ENCODE measurements at regions not wholly inside any gene's neighbourhood (a gene's known extent, or its start where the extent isn't known, plus 50 kb on each side); places are given as distances from the start of the nearest gene placed in this dataset.

DNA sequence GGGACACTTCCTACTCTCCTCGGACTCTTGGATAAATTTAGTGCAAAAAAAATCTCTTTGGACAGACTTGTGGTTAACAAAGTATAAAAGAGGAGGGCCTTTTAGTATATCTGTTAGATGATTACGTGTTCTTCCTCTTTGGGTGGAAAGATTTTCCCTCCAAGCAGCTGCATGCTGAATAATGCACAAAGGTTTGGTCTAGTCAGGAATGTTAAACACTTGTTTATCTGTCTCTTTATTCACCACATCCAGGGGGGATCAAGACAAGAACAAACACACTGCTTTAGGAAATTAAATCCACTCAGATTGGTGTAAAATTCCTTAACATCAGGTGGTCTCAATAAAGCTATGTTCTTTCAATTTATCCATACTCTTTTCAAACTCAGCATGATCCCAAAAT lies 260.9 kb upstream of the CHD6 start:
- no peak for DNase-seq

DNA sequence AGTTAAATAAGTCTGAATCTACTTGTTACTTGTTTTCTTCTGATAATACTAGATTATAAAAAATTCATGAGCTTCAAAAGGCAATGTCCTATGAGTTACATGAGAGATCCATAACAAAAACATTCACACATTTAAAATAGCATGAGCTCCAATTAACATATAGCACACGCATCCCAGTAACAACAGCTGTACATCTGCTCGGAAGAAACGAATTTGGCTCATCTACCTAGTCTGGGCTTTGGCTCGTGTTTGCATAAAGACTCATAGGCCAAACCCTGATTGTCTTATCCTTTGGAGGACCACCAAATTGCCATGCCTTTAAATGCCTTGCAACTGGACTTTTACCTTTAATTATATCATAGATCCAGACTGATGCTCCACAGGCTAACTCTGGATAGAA lies 259.7 kb upstream of the CHD6 start:
- no peak for DNase-seq

DNA sequence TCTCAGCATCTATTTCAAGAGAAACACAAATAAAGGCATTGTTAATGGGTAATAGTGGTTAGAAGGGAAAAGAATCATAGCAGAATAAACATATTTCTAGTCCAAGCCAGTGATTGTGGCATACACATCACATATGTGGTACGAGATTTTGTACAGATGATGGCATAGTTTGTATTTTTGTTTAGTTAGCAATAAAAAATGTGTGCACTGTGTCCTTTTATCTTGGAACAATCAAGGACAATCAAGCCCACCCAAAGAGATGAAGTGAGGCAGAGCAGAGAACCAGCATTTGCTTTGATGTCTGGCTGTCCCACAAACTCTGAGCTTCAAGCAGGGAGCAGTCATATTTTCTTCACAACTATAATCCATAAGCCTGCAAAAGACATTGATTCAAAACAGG lies 256.5 kb upstream of the CHD6 start:
- DNase-seq, result no peak

DNA sequence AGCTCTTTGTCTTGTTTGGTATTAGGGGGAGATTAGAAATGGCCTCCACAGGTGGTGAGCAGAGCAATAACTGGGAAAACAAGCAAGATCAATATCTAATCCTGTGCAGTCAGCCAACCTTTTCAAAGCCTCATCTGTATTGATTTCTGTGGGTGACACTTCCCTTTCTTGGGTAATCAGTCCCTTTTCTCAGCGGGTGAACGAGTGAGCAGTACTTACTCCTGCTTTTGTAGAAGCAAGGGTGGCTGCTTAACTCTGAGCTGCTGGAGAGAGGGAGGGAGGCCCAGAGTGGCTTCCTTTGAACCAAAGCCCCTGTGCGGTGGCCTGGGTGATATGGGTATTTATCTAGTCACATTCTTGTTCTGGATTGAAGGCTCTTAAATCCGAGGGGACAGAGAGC lies 254.8 kb upstream of the CHD6 start:
- DNase-seq, result no peak

DNA sequence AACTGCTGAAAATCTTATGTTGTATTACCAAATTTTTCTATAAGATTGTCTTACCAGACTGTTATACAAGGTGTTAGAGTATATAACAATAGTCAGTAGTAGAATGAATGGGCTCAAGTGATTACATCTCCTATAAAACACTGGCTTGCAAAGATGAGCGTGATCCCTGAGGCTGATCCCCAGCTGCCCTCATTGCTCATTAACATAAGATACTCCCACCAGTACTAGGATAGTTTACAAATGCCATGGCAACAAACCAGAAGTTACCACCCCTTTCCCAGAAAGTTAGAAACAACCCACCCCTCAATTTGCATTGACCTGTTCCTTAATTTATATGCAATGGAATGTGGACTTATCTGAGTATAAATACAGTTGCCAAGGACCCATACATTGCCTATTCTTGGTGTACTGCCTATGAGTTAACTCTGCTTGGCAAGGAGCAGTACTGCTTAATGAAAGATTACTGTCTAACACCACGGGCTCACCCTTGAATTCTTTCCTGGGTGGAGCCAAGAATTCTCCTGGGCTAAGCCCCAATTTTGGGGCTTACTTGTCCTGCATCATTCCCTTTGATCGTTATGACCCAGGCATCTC lies 252.8 kb upstream of the CHD6 start:
- DNase-seq, result no peak

DNA sequence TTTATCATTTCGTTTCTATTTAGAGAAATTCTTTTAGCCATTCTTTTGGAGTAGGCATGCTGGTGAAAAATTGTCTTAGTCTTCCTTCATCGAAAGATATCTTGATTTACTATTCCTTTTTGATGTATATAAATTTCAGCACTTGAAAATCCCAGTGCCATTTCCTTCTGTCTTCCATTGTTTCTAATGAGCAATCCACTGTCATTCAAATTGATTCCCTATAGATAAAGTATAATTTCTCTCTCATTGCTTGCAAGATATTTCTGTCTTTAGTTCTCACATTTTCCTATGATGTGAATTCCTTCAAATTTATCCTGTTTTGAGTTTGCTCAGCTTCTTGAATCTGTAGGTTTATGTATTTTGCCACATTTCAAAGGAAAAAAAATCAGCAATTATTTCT lies 251.1 kb upstream of the CHD6 start:
- no peak for DNase-seq

DNA sequence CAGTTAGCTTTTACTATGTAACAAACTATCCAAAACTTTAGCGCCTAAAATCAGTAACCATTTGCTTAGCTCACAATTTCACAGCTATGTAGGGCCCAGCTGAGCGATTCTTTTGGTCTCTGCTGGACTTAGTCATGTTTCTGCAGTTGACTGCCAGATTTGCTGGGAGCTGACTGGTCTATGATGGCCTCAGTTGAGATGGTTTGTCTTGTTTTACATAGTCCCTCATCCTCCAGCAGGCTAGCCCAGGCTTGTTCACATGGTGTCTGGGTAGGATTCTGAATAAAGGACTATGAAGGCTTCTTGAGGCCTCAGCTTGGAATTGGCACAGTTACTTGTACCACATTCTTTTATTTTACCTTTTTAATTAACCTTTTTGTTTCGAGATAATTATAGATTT lies 247.8 kb upstream of the CHD6 start:
- DNase-seq, result no peak

DNA sequence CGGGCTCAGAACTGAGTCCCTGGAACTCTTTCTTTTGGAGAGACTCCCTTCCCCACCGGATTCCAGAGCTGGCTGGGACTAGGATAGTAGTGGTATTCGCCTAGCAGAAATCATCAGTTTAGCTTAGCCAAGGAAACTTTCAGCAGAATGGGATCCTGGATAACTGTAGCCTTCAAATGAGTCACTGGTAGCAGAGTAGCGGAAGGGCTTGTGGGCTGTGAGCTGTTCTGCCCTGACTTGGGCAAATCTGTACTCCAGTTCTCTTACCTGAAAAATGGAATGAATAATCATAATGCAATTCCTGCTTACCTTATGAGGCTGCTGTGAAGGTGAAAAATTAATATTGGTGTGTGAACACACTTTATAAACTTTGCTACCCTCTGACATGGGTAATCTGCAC lies 244.3 kb upstream of the CHD6 start:
- DNase-seq, result no peak

DNA sequence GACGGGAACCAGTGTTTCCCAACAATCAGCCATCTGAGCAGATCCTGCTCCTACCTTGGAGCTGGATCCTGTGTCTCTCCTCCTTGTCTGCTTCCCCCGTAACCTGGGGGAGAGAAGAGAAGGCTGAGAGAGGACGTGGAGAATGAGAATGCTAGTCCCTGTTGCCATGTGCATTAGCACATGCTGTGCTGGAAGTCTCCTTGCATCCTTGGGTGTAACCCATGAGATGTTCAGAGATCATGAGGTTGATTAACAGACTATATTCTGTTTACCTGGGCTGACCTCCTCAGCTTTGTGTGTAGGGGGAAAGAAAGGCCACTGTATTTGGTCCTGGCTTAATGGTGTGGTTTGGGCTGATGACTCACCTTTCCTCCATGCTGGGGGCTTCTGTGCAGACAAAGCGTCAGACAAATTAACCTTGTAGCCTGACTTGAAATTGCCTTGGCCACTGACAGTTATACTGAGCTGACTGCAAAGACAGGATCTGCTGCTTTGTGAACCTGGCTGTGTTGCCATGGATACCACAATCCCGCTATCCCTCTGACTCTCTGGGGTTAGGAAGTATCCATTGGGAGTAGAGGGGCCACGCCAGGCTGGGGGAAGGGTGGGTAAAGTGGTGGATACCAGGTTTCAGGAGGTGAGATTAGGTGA lies 243.7 kb upstream of the CHD6 start:
- DNase-seq, result no peak

DNA sequence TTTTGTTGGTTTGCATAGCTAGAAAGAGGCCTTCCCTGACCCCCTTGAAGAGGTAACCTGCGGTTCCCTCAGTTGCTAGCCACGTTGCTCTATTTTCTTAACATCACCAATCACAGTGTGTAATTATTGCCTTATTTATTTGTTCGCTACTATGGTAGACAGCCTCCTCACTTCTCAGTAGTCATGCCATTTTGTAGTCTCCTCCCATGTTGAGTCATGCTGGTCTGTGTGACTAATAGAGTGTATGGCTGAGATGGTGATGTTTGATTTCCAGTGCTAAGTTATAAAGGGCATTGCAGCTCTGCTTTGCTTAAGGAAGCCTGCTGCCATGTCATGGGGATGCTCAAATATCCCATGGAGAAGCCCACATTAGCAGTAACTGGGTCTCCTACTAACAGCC lies 236.6 kb upstream of the CHD6 start:
- no peak for DNase-seq

DNA sequence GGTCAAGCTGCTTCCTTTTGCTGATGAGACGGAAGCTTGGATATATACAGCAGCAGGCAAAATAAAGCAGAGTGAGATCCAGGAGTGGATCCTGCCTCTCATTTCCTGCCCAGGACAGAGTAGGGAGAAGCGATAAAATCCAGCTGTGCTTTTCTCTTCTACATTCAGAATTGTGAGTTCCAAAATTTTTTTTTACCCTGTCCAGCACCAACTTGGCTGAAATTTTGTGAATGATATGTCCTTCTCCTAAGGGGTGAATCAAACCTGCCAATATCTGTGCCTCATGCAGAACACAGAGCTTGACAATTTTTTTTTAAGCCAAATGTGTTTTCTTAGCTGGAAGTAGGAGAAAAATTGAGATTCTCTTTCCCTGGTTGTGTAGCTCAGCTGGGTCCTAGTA lies 235.6 kb upstream of the CHD6 start:
- no peak for DNase-seq

DNA sequence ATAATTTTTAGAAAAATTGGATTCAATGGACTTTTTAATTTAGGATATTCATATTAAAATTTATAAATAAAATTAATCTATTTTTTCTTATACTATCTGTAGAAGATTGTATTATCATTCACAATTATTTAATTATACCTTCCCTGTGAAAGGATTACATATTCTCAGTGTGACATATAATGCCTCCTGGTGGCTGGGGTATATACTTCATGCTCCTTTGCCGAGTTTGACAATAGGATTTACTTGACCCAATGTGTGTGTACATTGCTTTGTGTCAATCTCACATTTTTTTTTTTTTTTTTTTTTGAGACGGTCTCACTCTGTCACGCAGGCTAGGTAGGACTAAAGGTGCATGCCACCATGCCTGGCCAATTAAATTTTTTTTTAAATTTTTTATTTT lies 230.0 kb upstream of the CHD6 start:
- DNase-seq, result no peak

DNA sequence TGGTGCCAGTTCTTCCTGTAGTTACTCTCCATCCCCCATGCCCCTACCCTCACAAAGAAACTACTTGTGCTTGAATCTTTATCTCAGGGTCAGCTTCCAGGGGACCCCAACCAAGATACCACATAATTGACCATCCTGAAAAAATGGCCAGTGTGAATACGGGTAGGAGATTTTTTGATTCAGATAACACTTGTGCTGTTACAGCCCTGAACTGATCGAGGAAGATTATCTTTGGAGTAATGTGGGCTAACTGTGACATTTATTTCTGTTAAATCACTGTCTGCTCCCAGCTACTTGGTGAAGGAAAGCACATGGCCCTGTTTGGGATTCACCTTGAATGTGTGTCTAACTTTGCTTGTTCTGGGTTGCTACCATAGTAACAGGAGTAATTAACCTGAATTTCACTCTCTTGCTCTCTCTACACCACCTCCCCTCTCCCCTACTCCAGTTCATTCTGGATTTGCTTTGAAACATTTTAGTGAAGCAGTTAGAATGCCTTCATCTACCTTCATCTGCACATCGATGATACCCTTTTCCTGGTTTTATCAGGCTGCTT lies 219.6 kb upstream of the CHD6 start:
- DNase-seq, result no peak

DNA sequence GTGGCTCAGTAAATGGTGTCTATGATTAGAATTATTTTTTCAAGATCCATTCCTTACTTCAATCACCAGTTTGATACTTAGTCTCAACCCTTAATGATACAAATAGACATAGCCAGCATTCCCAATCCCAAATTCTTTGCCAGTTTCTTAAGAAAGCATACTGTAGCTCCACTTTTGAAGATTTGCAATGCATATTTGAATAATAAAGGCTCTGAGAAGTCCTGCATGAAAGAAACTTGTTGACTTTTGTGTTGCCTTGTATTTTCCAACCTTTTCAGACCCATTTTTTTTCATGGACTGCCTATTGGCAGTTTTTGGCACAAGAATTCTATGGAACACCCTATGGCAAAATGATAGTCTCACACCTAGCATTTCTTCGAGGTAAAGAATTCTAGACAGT lies 215.6 kb upstream of the CHD6 start:
- no peak for DNase-seq

DNA sequence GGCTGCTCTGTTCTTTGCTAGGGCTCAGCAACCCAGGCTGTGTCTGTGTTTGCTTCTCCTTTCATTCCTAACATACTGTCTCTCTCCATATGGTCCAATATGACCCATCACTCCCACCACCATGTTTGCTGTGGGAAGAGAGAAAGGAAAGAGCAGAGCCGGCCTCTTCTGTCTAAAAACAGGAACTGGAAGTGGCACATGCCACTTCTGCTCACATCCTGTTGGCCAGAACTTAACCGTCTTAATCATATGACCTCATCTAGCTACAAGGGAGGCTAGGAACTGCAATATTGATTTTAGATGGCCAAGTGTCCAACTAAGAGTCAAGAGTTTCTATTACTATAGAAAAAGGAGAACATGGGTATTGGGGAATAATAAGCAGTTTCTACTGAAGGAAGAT lies 212.5 kb upstream of the CHD6 start:
- no peak for DNase-seq

DNA sequence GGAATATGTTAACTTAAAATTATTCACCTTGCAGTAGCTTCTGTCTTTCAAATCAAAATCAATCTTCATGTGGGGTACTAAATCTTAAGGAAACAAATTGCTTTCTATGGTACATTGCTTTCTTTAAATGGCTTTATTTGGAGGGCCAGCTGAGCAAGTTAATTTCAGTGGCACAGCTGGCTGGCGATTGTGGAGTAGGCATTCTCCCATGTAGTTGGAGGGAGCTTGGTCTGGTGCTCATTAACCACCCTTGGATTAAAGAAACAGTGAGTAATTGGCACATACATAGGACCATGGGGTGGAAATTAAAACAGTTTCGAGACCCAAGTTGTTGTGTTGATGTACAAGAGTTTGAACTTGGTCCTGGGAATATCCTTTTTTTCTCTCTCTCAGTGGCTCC lies 201.3 kb upstream of the CHD6 start:
- no peak for DNase-seq

DNA sequence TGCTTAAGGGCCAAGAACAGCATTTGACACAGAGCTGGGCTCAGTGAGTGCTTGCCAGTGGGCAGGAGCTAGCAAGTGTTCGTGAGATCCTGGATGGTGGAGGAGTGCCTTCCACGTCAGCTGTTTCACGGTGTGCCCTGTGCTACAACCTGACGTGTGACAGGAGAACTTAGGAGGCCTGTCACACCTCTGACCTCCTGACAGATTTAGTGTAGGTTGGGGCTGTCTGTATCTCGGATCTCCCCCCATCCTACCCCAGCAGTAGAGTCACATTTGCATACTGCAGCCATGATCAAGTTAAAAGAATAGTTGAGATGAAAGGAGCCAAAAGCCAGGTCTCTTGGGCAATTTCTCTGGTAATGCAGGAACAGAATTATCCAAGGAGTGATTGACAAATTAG lies 200.8 kb upstream of the CHD6 start:
- no peak for DNase-seq

DNA sequence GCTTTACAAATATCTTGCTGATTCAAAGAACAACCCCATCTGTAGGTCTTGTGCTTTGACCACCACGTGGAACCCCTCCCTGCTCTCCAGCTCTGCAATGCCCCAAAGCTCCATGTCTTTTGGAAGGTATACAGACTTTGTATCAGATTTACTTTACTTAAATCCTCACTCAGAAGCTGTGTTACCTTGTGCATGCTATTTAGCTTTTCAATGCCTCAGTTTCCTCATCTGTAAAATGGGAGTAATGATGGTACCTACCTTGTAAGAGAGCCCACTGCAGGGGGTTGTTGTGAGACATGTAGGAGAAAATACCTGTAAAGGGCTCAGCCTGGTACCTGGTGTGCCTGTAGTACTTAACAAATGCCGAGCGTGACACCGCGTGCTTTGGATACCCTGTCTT lies 200.2 kb upstream of the CHD6 start:
- no peak for DNase-seq

DNA sequence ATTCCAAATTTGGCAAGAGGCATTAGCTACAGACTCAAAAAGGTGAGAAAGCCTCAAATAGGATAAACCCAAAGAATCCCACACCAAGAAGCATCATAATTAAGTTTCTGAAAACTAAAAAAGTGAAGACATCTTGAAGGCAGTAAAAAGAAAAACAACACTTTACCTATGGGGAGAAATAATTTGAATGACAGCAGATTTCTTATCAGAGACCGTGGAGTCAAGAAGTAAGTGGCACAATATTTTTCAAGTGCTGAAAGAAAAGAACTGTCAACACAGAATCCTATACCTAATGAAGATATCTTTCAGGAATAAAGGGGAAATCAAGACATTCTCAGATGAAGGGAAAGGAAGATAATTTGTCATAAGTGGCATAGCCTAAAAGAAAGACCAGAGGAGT lies 193.3 kb upstream of the CHD6 start:
- DNase-seq, result no peak

DNA sequence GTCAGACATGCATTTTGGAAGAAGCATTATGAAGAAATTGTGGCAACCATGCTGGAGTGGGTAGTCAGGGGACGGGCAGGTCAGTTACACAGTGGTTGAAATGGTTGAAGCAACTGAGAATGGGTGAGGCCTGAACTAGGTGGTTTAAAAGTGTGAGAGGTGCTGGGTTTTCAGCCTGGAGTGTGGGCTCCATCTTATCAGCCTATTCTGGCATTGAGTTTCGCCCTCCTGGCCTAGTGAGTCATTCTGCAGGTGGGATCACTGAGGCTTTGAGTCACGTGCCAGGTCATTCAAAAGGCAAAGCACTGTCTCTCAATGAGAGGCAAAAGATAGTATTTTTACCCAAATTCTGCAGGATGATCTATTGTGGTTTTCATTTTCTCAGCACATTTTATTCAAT lies 181.9 kb upstream of the CHD6 start:
- no peak for DNase-seq

DNA sequence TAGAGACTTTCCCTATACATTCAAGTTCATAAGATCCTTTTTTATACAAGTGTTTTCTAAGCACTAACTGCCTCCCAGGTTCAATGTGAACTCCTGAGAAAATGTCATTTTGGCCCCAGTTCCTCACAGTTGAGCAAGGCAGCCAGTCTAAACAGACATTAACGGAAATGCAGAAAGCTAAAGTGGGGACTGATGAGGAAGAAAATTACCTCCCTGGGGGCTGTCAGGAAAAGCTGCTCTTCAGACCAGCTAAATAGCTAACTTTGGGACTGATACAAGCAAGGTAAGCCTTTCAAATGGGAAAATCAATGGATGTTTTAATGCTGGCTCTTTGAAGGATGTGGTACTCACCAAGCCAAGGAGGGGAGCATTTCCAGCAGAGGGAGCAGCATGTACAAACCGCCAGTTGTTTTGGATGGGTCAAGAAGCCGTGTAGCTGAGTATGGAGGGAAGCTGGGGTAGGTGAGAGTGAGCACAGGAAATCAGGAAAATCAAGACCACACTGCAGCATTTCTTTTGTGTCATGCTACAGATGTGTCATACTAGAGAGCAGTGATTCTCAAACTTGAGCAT lies 180.8 kb upstream of the CHD6 start:
- no peak for DNase-seq

DNA sequence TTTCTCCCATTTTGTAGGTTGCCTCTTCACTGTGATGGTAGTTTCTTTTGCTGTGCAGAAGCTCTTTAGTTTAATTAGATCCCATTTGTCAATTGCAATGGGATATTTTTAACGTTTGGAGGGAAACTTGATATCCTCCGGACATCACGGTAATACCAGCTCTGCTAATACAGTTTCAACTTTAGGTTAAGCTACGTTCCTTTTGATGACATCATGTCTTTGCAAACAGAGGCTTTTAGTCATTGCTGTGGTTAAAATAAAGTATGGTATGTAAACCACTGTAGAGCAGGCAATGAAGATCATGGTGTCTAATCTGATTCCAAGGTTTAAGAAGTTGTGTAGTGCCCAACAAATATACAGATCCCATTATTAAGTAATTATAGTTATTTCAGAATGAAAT lies 168.0 kb upstream of the CHD6 start:
- DNase-seq, result no peak

DNA sequence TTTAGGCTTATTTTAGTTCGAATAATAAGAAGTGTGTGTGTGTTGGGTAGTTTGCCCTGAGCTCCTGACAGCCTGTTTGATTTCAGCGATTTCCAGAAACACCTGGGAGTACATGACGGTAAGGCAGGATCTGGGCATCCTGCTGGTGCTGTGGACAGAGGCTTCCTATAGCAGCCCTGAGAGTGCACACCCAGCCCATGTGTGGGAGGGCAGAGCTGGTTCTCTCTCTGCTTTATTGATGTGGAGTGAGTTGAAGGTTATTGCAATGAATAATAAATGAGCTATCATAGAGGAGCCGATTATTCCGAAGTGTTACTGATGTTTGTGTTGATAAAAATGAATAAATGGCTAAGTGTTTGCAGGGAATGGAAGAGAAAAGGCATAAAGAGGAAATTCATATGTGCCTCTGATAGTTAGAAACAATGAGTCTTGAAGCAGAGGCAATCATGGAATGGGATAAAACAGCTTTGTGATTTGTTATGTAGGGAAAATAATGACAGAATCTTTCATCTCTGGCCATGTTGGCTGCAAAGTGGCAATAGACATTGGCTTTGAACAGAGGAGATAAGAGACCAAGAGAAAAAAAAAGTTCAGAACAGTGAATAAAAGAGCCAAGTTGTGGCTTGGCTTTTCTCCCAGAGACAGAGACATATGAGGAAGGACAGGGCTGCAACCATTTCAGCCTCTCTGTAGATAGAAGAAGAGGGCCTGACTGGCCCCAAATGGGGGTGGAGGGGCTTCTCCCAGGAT lies 166.2 kb upstream of the CHD6 start:
- DNase-seq, result no peak
